ENCODE measurements at regions not wholly inside any gene's neighbourhood (a gene's known extent, or its start where the extent isn't known, plus 50 kb on each side); places are given as distances from the start of the nearest gene placed in this dataset.

DNA sequence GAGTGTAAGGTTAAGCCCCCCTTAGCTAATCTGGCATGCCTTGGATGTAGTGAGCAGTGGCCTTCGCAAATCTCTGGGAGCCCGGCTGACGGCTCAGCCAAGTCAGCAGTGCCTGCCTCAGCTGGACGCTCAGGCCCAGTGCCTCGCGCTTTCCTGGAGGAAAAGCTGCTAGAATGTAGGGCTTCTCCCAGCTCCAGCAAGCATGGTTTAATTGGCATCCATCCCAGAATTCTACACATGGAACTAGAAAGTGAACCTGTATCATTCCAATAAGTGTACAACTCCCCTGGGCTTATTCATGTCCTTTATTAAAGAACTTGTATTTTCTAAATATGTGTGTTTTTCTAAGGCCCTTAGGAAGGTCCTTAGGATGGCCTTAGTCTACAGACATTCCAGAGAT, 287.8 kb upstream of the SHH start:
- DNase-seq (ENCODE audit: low read depth), result no peak

DNA sequence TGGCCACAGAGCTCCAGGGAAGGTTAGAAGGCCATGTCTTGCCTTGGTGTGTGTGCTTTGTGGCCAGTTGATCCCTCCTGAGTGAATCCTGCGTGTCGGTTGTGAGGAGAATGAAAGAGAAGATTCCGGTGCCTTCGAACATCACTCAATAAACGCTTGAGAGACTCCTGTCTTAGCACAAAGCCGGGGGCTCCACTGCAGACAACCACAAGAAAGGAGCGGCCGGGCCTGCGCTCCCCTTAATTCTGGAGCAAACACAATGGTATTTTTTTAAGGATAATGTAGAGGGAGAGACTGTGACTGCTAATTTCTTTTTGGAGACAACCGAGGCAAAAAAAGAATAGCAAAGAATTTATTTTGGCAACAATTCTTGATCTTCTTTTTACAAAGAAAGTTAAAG, 286.8 kb upstream of the SHH start:
- no peak for DNase-seq (ENCODE audit: low read depth)

DNA sequence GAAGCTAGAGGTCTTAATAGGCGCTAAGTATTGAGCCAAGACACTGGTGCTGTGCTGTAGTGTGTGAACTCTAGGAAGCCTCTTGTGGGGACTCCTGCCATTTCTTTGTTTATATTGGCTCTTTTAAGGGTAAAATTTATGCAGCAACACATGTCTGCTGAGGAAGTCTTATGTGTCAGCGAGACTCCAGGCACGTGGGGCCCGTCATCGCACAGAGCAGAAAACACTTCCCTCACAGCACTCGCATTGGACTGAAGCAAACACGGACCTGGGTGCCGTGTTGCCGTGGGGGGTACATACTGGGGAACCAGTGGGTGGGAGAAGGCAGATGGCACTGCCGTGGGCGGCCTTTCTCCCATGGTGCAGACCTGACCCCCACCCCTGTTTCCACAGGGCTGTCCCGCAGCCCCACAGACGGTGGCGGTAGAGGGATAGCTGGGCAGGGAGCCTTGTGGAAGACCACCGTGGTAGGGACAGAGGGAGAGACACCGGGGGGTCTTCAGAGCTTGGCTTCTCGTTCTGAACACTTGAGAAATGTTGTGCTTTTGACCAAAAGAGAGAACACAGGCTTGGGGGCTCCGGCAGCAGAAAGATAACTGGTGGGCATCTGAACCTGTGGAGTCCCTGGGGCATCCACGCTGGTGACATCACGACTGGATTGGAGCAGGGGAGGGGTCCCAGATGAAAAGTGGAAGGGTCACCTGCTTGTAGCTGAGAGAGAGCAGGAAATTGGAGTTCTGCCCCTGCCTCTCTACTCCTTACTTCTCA, 284.7 kb upstream of the SHH start:
- no peak for DNase-seq (ENCODE audit: low read depth)

DNA sequence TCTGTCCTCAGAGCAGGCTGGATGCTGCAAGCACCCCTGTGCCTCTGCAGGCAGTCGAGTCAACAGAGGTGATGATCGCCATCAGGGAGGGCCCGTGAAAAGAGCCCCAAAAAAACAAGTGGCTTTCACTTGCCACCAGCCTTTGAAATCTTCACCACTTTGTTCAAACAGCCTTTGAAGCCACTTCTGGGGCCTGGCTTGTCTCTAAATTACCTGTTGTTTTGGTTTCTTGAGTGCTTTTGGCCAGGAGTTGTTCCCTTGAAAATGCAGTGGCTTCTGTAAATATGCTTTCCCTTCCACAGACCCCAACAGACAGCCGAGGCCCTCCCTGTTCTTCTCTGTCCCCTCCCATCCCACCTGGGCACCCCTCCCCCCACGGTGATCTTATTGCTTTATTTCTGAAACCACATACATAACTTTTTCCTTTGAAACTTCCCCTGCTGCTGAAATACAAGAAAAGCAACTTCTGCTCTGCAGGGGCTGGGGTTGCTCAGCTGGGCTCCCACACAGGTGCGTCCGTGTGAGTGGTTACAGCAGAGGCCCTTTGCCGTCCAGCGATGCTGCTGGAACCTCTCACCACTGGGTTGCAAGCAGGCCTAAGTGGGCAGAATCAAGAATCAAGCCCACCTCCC, 283.8 kb upstream of the SHH start:
- no peak for DNase-seq (ENCODE audit: low read depth)

DNA sequence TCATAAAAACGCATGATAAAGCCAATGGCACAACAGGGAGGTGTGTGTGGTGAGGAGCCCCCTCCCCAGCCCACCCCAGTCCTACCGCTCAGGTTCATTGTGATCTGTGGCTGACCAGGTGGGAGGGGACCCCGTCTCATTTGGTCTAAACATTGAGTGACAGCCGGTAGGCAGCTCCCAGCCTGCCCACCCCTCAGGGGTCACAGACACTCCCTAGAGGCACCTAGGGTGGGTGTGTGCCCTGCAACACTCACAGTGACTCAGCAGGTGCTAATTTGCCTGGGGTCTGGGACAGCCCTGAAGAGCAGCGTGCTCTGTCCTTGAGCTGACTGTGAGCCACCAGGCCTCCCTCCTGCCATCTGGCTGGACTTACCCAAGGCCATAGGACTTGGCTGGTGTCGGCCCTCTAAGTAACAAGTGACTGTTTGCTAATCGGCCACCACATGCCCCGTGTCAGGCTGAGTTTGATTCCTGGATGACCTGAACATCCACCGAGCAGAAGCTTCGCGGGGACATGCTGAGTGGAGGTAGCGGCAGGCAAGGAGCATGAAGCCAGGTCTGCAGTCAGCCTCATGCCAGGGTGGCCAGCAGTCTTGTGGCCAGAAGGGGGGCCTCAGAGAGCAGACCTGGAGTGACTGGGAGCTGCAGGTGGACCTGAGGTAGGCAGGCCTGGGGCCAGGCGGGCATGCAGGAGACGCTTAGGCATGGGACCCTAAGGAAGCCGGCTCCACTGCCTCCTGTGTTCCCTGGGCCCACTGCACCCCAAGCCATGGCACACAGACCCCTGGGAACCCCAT, 282.3 kb upstream of the SHH start:
- DNase-seq (ENCODE audit: low read depth), result no peak

DNA sequence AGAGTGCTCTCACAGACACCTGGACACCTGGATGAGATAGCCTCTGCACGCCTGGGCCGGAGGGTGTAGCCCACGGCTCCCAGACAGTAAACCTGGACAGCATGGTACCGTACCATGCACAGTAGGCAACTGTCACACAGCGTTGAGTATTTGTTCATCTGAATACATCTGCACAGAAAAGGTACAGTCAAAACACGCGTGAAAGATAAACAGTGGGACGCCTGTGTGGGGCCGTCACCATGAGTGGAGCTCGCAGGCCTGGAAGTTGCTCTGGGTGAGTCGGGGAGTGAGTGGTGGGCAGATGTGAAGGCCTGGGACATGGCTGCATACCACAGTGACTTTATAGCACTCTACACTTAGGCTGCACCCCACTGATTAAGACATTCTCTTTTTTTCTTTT, 280.0 kb upstream of the SHH start:
- DNase-seq (ENCODE audit: low read depth), result no peak

DNA sequence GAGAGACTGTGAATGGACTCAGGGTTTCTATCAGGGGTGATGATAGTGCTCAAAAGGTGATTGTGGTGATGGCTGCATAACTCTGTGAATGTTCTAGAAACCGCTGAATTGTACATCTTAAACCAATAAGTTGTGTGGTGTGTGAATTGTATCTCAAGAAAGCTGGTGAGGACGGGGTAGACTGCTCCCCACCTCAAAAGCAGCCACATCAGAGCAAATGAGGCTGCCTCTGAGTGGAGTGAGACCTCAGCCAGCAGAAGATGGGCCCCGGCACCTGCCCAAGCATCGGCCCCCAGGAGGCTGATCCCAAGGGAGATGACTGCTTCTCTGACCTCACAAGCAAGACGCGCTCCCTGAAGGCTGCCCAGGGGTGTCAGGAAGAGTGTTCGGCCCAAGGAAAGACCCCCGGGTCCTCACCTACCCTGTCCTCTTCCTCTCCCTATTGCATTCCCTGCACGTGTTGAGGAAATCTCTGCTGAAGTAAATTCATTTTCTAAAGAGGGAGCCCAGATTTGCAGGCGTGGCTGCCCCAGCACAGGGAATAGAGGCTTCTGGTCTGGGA, 279.3 kb upstream of the SHH start:
- DNase-seq (ENCODE audit: low read depth), result no peak

DNA sequence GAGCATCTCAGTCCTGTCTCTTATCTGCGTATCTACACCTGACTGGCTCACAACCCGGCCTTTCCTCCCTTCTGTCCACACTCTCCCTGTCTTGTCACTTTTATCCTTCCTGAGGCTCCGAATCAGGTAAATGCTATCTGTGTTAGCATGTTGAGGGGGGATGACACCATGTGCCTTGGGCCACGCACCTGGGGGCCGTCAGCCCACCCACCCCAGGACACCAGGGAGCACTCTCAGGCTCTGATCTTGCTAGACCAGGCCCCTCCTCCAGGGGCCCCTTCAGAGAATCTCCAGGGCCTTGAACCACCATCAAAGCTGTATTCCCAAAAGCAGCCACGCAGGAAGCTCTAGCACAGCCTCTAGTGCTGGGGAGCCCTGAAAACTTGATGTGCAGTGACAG, 278.7 kb upstream of the SHH start:
- no peak for DNase-seq (ENCODE audit: low read depth)

DNA sequence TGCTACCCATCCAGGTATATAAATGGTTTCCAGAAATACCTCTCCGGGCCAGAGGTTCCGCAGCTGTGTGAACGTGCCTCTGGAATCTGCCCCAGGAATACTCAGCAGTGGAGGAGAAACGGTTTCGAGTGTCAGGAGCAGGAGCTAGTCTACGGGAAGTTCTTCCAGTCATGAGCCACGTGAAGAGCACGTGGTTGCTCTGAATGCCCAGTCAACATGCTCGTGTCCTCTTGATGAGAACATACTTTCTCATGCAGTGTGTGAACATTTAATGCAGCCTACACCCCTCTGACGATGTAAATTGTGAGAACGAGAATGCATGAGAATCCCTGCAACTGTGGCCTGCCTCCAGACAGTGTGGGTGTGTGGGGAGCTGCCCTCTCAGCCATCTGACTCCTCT, 277.0 kb upstream of the SHH start:
- no peak for DNase-seq (ENCODE audit: low read depth)

DNA sequence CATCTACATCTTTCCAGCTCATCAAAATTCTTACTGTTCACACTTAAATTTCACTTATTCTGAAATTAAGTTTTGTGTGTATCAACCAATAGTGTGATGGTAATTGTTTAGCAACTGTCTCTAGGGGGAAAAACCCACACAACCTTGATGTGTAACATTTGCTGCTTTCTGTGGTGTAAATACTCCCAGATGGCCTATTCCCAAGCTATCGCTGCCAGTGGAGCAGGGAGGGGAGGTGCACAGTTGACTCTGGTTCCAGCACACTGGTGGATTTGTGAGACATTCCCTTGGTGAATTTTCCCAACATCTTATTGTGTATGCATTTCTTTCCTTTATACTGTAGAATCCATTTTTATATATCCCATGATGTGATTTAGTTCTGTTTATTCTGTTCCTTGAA, 275.9 kb upstream of the SHH start:
- no peak for DNase-seq (ENCODE audit: low read depth)

DNA sequence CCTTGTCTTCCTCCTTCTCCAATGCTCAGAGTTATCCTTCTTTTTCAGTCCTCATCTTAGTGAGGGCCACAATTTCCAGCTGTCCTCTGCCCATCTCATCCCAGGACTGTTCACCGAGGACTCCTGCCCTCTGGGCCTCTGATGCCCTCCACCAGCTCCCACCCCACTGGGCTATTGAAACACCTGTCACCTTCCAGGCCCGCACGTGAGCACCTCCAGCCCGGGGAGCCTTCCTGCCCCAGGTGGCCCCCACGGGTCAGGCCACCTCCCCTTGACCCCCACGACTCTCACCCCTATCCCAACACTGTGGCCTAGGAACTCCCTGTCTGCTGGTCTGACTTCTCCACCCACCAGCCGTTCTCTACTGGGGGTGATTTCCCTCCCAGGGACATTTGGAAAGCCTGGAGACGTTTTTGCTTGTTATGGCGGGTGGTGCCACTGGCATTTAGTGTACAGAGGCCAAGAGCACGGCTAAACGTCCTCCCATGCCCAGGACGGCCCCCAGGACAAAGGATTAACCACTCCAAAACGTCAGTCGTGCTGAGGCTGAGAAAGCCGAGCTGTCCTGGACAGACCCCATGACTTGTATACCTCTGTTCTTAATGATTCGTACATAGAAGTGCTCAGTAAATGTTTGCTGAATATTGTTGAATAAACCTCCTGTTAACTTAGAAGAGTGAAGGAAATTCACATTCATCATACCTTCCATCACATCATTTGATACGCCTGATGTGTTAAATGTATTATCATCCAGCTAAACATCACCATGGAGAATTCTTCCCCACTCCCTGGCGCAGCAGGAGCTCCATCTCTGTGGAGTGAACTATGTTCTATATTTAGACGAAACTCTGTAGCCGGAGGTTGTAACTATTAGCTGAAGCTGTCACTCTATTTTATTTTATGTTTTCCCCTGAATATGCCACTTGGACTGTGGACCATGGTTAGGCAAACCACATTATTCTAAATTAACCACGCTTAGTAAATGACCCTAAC, 270.1 kb upstream of the SHH start:
- DNase-seq (ENCODE audit: low read depth), result no peak

DNA sequence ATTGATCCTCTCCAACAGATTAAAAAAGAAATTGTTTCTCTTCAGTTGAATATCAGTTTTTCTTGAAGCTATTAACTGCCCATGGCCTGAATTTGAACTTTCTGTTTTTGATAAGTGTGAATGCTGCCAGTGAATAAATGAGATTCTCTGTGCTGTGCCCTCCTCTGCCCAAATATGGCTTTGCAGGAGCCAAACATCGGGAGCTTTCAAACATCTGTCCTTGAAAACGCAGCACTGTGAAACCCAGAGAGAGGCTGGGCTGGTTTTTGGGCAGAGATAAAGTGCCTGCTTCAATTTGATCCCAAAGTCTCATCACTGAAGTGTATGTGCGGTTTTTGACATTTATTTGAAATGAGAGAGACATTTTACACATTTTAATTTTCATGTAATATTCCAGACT, 268.3 kb upstream of the SHH start:
- DNase-seq (ENCODE audit: low read depth), result no peak

DNA sequence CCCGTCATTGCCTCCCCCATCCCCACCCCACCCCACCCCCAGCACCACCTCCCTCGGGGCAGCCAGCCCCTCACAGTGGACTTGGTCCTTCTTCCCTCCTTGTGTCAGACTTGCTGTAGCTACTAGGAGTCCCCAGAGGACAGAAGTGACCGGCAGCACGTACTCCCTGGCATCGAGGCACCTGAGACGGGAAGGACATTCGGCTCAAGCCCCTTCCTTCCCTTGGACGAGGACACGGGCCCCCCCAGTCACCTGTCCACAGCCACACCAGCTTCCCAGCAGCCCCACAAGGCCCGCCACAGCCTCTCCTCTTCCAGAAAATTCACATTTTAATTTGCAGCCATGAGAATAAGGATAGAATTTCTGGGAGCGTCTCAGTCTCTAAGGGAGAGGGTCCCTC, 267.8 kb upstream of the SHH start:
- DNase-seq (ENCODE audit: low read depth), result no peak

DNA sequence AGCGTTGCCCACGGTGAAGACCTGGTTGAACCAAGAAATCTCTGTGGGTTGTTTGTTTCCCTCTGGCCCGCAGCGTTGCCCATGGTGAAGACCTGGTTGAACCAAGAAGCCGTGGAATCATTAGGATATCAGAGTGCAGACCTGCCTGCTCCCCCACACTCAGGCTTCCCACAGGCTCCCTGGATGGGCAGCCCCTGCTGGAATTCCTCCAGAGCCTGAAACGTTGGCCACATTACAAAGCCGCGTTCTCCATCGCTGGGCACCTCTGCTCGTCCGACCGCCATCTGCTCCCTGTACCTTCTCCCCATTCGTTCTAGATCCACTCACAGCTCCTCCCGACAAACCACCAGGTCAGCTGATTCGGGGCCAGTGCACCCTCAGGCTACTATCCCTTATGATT, 266.9 kb upstream of the SHH start:
- DNase-seq (ENCODE audit: low read depth), result no peak

DNA sequence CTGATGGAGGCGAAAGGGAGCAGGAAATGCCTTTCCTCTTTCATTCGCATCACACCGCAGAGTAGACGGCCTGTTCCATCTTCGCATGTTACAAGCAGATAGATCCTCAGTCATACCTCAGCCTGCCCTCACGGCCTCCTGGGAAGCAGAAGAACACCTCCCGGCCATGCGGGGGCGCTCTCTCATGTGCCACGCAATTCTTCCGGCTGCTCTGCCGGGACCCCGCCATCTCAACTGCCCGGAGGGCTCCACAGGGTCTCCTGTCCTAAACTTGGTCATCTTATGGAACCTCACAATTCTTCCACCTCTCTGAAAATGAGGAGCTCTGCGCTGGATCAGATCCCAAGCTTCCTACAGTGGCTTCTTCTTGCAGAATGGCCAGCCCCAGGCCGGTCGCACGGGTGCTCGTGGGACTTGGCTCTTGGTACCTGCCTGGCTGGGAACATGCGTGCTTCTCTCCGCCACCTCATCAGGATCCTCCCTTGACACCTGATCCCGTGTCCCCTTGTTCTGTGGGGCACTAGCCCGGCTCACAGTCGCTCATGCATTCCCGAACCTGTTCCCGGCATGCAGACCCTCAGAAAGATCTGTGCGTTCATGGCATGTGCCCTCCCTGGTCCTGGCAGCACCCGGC, 262.8 kb upstream of the SHH start:
- DNase-seq (ENCODE audit: low read depth), result no peak

DNA sequence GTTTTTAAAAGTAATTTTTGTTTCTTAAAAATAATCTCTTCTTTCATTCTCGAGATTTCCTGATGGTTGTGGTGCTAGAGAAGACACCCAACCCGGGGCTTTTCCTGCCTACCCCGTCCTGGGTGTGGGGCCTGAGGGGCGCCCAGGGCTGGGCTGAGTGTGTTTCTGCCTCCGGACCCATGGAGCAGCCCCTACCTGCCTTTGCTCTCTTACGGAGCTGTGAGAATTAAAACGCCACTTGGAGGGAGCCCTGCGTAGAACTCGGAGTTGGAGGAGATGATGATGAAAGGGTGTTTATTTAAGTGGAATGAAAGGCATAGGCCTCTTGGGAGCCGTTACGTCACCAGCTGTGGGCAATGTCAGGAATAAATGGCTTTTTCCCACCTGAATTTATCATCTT, 261.8 kb upstream of the SHH start:
- no peak for DNase-seq (ENCODE audit: low read depth)

DNA sequence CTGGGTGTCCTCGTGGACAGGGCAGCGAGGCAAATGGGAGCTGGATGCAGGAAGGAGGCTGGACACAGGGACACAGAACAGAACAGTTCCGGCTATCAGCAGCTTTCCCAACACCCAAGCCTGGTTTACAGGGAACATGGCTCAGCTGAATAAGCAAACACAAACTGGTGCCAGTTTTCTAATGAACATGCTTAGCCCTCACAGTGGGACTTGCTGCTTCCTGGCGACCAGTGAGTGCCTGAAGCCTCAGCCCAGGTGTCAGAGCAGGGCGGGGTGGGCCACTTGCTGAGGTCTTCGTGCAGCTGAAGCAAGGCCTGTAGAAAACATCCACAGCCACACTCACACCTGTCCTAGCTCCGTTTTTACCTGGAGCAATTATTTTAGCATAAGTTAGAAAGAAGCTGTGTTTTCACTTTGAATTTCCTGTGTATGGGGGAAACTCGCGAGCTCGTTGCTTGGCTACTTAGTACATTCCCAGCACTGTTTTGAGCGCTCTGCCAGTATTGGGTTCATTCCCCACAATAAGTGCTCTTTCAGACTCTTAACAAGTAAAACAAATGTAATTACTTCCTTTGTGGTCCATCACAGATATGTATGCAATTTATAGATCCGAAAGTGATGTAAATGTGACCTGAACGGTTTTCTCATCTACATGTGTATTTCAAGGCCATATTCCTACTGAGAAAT, 261.2 kb upstream of the SHH start:
- no peak for DNase-seq (ENCODE audit: low read depth)

DNA sequence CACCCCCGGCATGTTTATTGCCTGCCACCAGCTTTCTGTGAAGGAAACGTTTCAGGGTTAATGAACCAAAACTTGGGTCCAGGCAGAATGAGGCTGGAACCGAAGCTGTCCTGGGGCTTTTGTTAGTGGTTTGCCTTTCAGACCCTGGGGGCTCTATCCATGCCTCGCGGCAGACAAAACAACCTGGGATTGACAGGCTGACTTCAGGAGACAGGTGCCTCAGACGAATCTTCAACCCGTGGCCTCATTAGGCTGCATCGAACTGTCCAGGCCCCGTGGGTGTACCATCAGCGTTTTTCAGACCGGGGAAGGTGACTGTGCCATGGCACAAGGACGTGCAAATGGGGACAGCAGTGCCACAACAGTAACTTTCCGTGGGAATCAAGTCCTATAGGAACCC, 259.3 kb upstream of the SHH start:
- DNase-seq (ENCODE audit: low read depth), result no peak

DNA sequence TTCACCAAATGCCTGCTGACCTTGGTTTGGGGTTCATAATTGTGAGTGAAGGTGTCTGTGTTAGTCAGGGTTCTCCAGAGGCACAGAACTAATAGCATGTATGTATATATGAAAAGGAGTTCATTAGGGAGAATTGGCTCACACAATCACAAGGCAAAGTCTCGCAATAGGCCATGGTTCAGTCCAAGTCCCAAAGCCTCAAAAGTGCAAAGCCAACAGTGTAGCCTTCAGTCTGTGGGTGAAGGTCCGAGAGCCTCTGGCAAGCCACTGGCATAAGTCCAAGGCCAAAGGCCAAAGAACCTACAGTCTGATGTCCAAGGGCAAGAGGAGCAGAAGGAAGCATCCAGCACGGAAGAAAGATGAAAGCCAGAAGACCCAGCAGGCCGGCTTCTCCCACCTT, 257.6 kb upstream of the SHH start:
- no peak for DNase-seq (ENCODE audit: low read depth)

DNA sequence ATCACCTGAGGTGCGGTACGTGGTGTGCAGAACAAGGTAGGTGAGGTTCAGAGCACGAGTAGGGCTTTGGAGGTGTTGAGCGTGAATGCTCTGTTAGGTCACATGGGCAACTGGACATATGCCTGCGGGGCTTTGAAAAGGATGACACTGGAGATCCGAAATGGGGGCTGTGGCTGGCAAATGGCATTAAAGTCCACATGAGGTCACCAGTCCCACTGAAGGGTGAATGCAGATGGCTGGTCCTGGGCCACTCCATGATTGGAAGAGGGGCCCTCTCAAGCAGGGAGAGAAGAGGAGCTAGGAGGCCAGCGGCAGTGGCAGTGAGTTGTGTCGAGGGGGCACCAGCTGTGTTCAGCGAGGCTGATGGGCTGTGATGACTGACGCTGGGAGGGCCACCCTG, 254.9 kb upstream of the SHH start:
- no peak for DNase-seq (ENCODE audit: low read depth)

DNA sequence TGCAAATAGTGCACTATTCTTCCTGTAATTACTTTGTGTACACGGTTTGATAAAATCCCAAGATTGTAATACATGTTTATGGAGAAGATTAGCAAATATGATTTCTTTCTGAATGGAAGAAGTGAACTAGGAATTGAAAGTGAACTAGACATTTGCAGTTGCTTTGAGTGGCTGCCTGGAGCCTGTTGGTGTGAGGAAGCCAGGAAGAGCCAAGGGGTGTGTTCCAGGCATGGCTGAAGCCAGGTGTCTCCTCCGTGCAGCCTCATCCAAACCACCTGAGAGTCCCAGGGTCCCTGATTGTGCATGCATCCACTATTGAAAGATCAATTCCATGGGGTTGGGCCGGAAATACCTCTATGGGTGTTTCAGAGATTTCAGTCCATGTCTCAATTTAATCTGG, 253.1 kb upstream of the SHH start:
- DNase-seq (ENCODE audit: low read depth), result no peak
